ENCODE measurements at regions not wholly inside any gene's neighbourhood (a gene's known extent, or its start where the extent isn't known, plus 50 kb on each side); places are given as distances from the start of the nearest gene placed in this dataset.
A peak's percentile ranks its signal among the peaks of the same experiment; 100 is the strongest.

- DNase-seq (ENCODE audit: low spot score in 2 of 2), result no peak
- Histone ChIP-seq H3K27ac (no peak overlapping the region), H3K9me3 (no peaks in the 10 kb centered on the region), H3K27me3 (no peaks in the 10 kb centered on the region), H3K36me3 (no peaks in the 10 kb centered on the region), H3K4me1 (peaks cover 0 to under 1% of the 10 kb centered on the region in 2 donors), H3K4me3 (no peak overlapping the region)
- TF ChIP-seq CTCF (IDR thresholded peaks at IDR 0.05), result no peak
- intact Hi-C loops (cut with DNase I), result no loop called here
Measured at GRCh38 chr7:131959106-131959812, 402.8 kb upstream of the PODXL start.

GRCh38 chr7:131957338-131958020 is 401.1 kb upstream of the PODXL start:
- no peak overlapping the region for H3K4me3 ChIP-seq
- no peak for TF ChIP-seq CTCF (IDR thresholded peaks at IDR 0.05)
- no peaks in the 10 kb centered on the region for H3K27me3 ChIP-seq
- no peaks in the 10 kb centered on the region for H3K9me3 ChIP-seq
- H3K27ac ChIP-seq, result no peak overlapping the region
- H3K36me3 ChIP-seq, result no peaks in the 10 kb centered on the region
- DNase-seq (ENCODE audit: low spot score in 2 of 2), result no peak
- intact Hi-C loops (cut with DNase I), result no loop called here
- peaks cover 0 to 13% of the 10 kb centered on the region in 2 donors for H3K4me1 ChIP-seq

GRCh38 chr7:131956864-131957263 is 400.4 kb upstream of the PODXL start:
- no peaks in the 10 kb centered on the region for H3K27me3 ChIP-seq
- TF ChIP-seq CTCF (IDR thresholded peaks at IDR 0.05), result no peak
- H3K9me3 ChIP-seq, result peaks cover 0 to 4% of the 10 kb centered on the region in 2 donors
- no peak overlapping the region for H3K27ac ChIP-seq
- intact Hi-C loops (cut with DNase I), result no loop called here
- peaks cover 0 to 13% of the 10 kb centered on the region in 2 donors for H3K4me1 ChIP-seq
- no peak overlapping the region for H3K4me3 ChIP-seq
- DNase-seq (ENCODE audit: low spot score in 2 of 2), result no peak
- no peaks in the 10 kb centered on the region for H3K36me3 ChIP-seq

- Histone ChIP-seq H3K36me3 (no peaks in the 10 kb centered on the region), H3K27ac (no peak overlapping the region), H3K4me1 (peaks cover 0 to 13% of the 10 kb centered on the region in 2 donors), H3K9me3 (peaks cover 0 to 11% of the 10 kb centered on the region in 2 donors), H3K4me3 (no peak overlapping the region), H3K27me3 (no peaks in the 10 kb centered on the region)
- no peak for DNase-seq (ENCODE audit: low spot score in 2 of 2)
- intact Hi-C loops (cut with DNase I), result no loop called here
- TF ChIP-seq CTCF (IDR thresholded peaks at IDR 0.05), result no peak
Measured at GRCh38 chr7:131955679-131956078, 399.3 kb upstream of the PODXL start.

DNA sequence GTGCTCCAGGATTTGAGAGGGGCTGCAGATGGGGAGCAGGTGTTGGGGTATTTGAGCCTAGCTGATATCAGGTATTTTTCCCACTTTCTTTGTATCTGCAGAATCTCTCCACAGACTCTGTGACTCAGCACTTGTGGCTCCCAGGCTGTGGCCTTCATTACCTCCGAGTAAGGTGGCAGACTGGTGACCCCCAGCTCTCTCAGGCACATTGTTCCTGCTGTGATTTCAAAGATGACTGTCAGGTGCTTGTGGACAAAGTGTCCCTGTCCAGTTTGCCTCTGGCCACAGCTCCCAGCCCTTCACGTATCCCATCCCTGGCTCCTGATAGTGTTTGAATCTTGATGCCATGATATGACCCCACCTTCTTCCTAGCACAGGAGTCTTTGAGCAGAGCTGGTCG is 396.8 kb upstream of the PODXL start:
- H3K4me1 ChIP-seq, result peaks cover 13 to 33% of the 10 kb centered on the region in 2 donors
- H3K9me3 ChIP-seq, result peaks cover 0 to 11% of the 10 kb centered on the region in 2 donors
- H3K36me3 ChIP-seq, result no peaks in the 10 kb centered on the region
- H3K27ac ChIP-seq, result peak overlapping the region; percentile 67 to 87
- no peak overlapping the region for H3K4me3 ChIP-seq
- no peaks in the 10 kb centered on the region for H3K27me3 ChIP-seq
- no peak for TF ChIP-seq CTCF (IDR thresholded peaks at IDR 0.05)
- intact Hi-C loops (cut with DNase I), result no loop called here
- no peak for DNase-seq (ENCODE audit: low spot score in 2 of 2)
